PC-3 (cell line): ENCODE measurements at regions not wholly inside any gene's neighbourhood (a gene's known extent, or its start where the extent isn't known, plus 50 kb on each side); places are given as distances from the start of the nearest gene placed in this dataset.

Source experiments
- ATAC-seq: fragments of 200-7000 bp; cut with Tn5 transposase; 2 replicates; pipeline ENCODE4 v1.9.1; 2020; ENCODE audit warnings: mild to moderate bottlenecking, moderate library complexity
- BruUV-seq: library from RNA; stranded (reverse); fragments of 400-500 nt; replicated peaks from 2 replicates; lab custom pipeline; 2021; lab: Mats Ljungman, UMichigan
- CTCF ChIA-PET: fragments of 300-600 bp; sonication (Branson Sonifier 250); formaldehyde crosslinking; loops from one replicate; lab custom pipeline; 2022; ENCODE audit warnings: antibody characterized with exemption; lab: Charles Lee
- POLR2A ChIA-PET: fragments of 300-600 bp; sonication (Branson Sonifier 250); formaldehyde crosslinking; loops from one replicate; lab custom pipeline; 2022; ENCODE audit warnings: antibody characterized with exemption; ENCODE audit not compliant: unreplicated experiment; lab: Charles Lee
- DNase-seq: peaks from one replicate; pipeline ENCODE4 v3.0.0-alpha.2; 2015
- H2AFZ ChIP-seq: fragments of 300-600 bp; sonication (generic); 2 replicates; pipeline ENCODE4 v1.6.0; 2016; ENCODE audit warnings: antibody characterized with exemption, low read length
- H3F3A ChIP-seq: fragments of 300-600 bp; sonication (generic); one replicate; pipeline ENCODE4 v1.6.0; 2017; ENCODE audit warnings: antibody characterized with exemption, low read length, control low read depth, mild to moderate bottlenecking; ENCODE audit not compliant: unreplicated experiment
- H3K27ac ChIP-seq: fragments of 300-600 bp; sonication (generic); 2 replicates; pipeline ENCODE4 v1.5.1; 2016; ENCODE audit warnings: mild to moderate bottlenecking, low read length
- H3K27me3 ChIP-seq: fragments of 300-600 bp; sonication (generic); 2 replicates; pipeline ENCODE4 v1.6.1; 2016; ENCODE audit warnings: low read length, mixed read lengths
- H3K36me3 ChIP-seq: fragments of 300-600 bp; sonication (generic); 2 replicates; pipeline ENCODE4 v1.6.1; 2016; ENCODE audit warnings: low read depth, mixed run types, low read length, mixed read lengths
- H3K4me1 ChIP-seq: fragments of 300-600 bp; sonication (generic); 2 replicates; pipeline ENCODE4 v1.5.1; 2016; ENCODE audit warnings: low read length; ENCODE audit not compliant: insufficient read depth
- H3K4me2 ChIP-seq: fragments of 300-600 bp; sonication (generic); 2 replicates; pipeline ENCODE4 v1.6.0; 2016; ENCODE audit warnings: low read length
- H3K4me3 ChIP-seq: fragments of 300-600 bp; sonication (generic); 2 replicates; pipeline ENCODE4 v1.5.1; 2016; ENCODE audit warnings: mild to moderate bottlenecking, low read length, mixed read lengths
- H3K79me2 ChIP-seq: fragments of 300-600 bp; sonication (generic); 2 replicates; pipeline ENCODE4 v1.6.1; 2017; ENCODE audit warnings: low read length, mixed read lengths
- H3K9ac ChIP-seq: fragments of 300-600 bp; sonication (generic); 2 replicates; pipeline ENCODE4 v1.6.0; 2016; ENCODE audit warnings: mild to moderate bottlenecking, low read length
- H3K9me2 ChIP-seq: fragments of 300-600 bp; sonication (generic); replicated peaks from 2 replicates; pipeline ENCODE4 v1.6.1; 2016; ENCODE audit warnings: mixed run types, low read length, mixed read lengths
- H3K9me3 ChIP-seq: fragments of 300-600 bp; sonication (generic); 2 replicates; pipeline ENCODE4 v1.6.1; 2016; ENCODE audit warnings: low read length, mixed read lengths
- H4K20me1 ChIP-seq: fragments of 300-600 bp; sonication (generic); 2 replicates; pipeline ENCODE4 v1.6.1; 2016; ENCODE audit warnings: low read length, mixed read lengths
- EZH2 ChIP-seq: fragments of 300-600 bp; sonication (generic); IDR thresholded peaks from one replicate; pipeline ENCODE4 v1.6.1; 2017; ENCODE audit warnings: antibody characterized with exemption, mild to moderate bottlenecking, low read length; ENCODE audit not compliant: unreplicated experiment
- EZH2phosphoT487 ChIP-seq: fragments of 300-600 bp; sonication (generic); IDR thresholded peaks from 2 replicates; pipeline ENCODE4 v1.6.1; 2018; ENCODE audit warnings: mild to moderate bottlenecking, antibody characterized with exemption, low read length, borderline replicate concordance
- intact Hi-C: fragments of 100-400 bp; cut with micrococcal nuclease; formaldehyde crosslinking; loops from 2 replicates; pipeline ENCODE4 v1.9.0; 2023
- TF ChIP-seq, protein P1 (sequence below): fragments of 300-600 bp; sonication (generic); conservative IDR thresholded peaks from 2 replicates; pipeline ENCODE4 v1.5.1; 2017; ENCODE audit warnings: antibody characterized with exemption, low read depth, mild to moderate bottlenecking, low read length

DNA sequence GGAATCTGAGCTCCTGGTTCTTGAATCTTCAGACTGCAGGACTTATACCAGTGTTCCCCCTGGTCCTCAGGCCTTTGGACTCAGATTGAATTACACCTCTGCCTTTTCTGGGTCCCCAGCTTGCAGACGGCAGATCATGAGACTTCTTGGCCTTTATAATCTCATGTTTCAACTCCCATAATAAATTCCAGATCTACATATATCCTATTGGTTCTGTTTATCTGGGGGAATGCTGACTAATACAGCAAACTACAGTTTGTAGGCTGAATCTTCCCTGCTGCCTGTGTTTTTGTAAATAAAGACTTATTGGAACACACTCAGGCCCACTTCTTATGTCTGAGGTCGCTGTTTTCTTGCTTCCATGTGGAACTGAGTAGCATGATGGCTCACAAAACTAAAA, 184.7 kb downstream of the HDGFL1 start:
- ATAC-seq (peak; percentile 79), DNase-seq (peak; percentile 51)
- BruUV-seq: no TSS peak
- Histone ChIP-seq H3K27ac (no peak overlapping the region), H3K27me3 (no peaks in the 10 kb centered on the region), H4K20me1 (no peaks in the 10 kb centered on the region), H3K9me2 (no peaks in the 10 kb centered on the region), H3K36me3 (no peaks in the 10 kb centered on the region), H3K4me1 (peaks cover 11% of the 10 kb centered on the region; the same call in 1 of the 2 replicates), H3K79me2 (no peaks in the 10 kb centered on the region), H3F3A (no peaks in the 10 kb centered on the region), H3K9ac (no peak overlapping the region), H2AFZ (0 out of 2 replicates have a peak overlapping the region, but pooled peaks have one; percentile 21), H3K9me3 (no peaks in the 10 kb centered on the region), H3K4me3 (no peak overlapping the region), H3K4me2 (0 out of 2 replicates have a peak overlapping the region, but pooled peaks have one; percentile 15)
- ChIA-PET POLR2A (no interaction called here), CTCF (no interaction called here)
- TF ChIP-seq, protein P1, sequence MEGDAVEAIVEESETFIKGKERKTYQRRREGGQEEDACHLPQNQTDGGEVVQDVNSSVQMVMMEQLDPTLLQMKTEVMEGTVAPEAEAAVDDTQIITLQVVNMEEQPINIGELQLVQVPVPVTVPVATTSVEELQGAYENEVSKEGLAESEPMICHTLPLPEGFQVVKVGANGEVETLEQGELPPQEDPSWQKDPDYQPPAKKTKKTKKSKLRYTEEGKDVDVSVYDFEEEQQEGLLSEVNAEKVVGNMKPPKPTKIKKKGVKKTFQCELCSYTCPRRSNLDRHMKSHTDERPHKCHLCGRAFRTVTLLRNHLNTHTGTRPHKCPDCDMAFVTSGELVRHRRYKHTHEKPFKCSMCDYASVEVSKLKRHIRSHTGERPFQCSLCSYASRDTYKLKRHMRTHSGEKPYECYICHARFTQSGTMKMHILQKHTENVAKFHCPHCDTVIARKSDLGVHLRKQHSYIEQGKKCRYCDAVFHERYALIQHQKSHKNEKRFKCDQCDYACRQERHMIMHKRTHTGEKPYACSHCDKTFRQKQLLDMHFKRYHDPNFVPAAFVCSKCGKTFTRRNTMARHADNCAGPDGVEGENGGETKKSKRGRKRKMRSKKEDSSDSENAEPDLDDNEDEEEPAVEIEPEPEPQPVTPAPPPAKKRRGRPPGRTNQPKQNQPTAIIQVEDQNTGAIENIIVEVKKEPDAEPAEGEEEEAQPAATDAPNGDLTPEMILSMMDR: no peak
- no peak for TF ChIP-seq EZH2phosphoT487
- TF ChIP-seq EZH2: no peak
- intact Hi-C loops: no loop called here

DNA sequence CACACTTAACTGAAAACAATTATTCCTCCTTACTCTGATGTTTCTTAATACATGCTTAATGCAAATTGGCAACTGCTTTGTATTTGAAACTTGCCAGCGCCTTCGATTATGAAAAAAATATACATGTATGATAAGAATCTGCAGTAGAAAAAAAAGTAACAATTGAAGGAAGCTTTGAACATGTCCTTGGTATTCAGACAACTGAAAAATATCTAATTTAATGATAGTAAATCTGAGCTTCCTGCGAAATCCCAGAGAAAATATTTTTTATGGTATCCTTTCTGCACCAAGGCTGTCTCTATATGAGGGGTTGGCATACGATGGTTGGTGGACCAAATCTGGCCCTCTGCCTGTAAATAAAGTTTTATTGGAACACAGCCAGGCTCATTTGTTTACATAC, 186.2 kb downstream of the HDGFL1 start:
- H3K4me1 ChIP-seq: peaks cover 11% of the 10 kb centered on the region; the same call in 1 of the 2 replicates
- ChIA-PET POLR2A (no interaction called here), CTCF (no interaction called here)
- H3K9ac ChIP-seq: no peak overlapping the region
- no peaks in the 10 kb centered on the region for H3F3A ChIP-seq
- no peak overlapping the region for H3K4me3 ChIP-seq
- intact Hi-C loops: no loop called here
- H4K20me1 ChIP-seq: no peaks in the 10 kb centered on the region
- no peaks in the 10 kb centered on the region for H3K9me2 ChIP-seq
- no TSS peak for BruUV-seq
- H3K4me2 ChIP-seq: no peak overlapping the region
- no peaks in the 10 kb centered on the region for H3K36me3 ChIP-seq
- H3K79me2 ChIP-seq: no peaks in the 10 kb centered on the region
- DNase-seq (no peak), ATAC-seq (no peak)
- TF ChIP-seq EZH2phosphoT487 (no peak), EZH2 (no peak)
- TF ChIP-seq, protein P1: no peak
- no peaks in the 10 kb centered on the region for H3K27me3 ChIP-seq
- no peaks in the 10 kb centered on the region for H3K9me3 ChIP-seq
- H2AFZ ChIP-seq: no peak overlapping the region
- no peak overlapping the region for H3K27ac ChIP-seq

DNA sequence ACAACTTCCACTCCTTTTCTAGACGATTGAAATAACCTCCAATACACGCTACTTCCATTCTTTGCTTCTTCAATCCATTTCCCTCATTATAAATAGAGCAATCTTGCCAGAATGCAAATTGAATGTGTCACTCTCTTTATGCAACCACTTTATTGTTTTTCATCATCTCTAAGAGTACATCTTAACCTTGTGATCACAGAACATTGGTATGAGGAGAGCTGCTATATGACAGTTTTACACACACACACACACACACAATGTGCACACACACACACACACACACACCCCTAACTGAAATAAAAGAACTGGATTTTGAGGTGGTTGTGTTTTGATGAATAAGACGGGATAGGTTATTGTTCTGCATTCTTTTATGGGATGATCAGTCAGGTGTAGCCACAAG, 187.0 kb downstream of the HDGFL1 start:
- no TSS peak for BruUV-seq
- intact Hi-C loops: no loop called here
- H3K36me3 ChIP-seq: no peaks in the 10 kb centered on the region
- peaks cover 11% of the 10 kb centered on the region; the same call in 1 of the 2 replicates for H3K4me1 ChIP-seq
- no peaks in the 10 kb centered on the region for H3K9me3 ChIP-seq
- H3K9me2 ChIP-seq: no peaks in the 10 kb centered on the region
- H3K27ac ChIP-seq: no peak overlapping the region
- H3K4me3 ChIP-seq: no peak overlapping the region
- H2AFZ ChIP-seq: no peak overlapping the region
- no peaks in the 10 kb centered on the region for H3K79me2 ChIP-seq
- TF ChIP-seq, protein P1: no peak
- H3K9ac ChIP-seq: no peak overlapping the region
- H3K27me3 ChIP-seq: no peaks in the 10 kb centered on the region
- H4K20me1 ChIP-seq: no peaks in the 10 kb centered on the region
- no peaks in the 10 kb centered on the region for H3F3A ChIP-seq
- ATAC-seq: peak; percentile 35; the same call in 1 of the 2 replicates
- H3K4me2 ChIP-seq: no peak overlapping the region
- peak; percentile 7 for DNase-seq
- ChIA-PET POLR2A (no interaction called here), CTCF (no interaction called here)
